GM23248 (cell line): ENCODE measurements at regions not wholly inside any gene's neighbourhood (a gene's known extent, or its start where the extent isn't known, plus 50 kb on each side); places are given as distances from the start of the nearest gene placed in this dataset.
A peak's percentile ranks its signal among the peaks of the same experiment; 100 is the strongest.

ENCODE experiments used
- DNase-seq: peaks from one replicate; pipeline ENCODE4 v3.0.0-alpha.2; 2015
- H2AFZ ChIP-seq: fragments of 200-600 bp; sonication (generic); 2 replicates; pipeline ENCODE4 v1.6.1; 2016; ENCODE audit warnings: antibody characterized with exemption
- H3F3A ChIP-seq: fragments of 200-600 bp; sonication (generic); 2 replicates; pipeline ENCODE4 v1.6.1; 2016; ENCODE audit warnings: mild to moderate bottlenecking, antibody characterized with exemption, mixed run types; ENCODE audit not compliant: insufficient read depth
- H3K27ac ChIP-seq: fragments of 200-600 bp; sonication (generic); 2 replicates; pipeline ENCODE4 v1.5.1; 2016; ENCODE audit warnings: mild to moderate bottlenecking
- H3K27me3 ChIP-seq: fragments of 200-600 bp; sonication (generic); replicated peaks from 2 replicates; pipeline ENCODE4 v1.6.1; 2016; ENCODE audit warnings: mild to moderate bottlenecking; ENCODE audit not compliant: insufficient read depth
- H3K36me3 ChIP-seq: fragments of 200-600 bp; sonication (generic); 2 replicates; pipeline ENCODE4 v1.6.1; 2016; ENCODE audit warnings: low read depth, mild to moderate bottlenecking
- H3K4me1 ChIP-seq: fragments of 200-600 bp; sonication (generic); 2 replicates; pipeline ENCODE4 v1.6.1; 2016; ENCODE audit warnings: mild to moderate bottlenecking; ENCODE audit not compliant: insufficient read depth
- H3K4me2 ChIP-seq: fragments of 200-600 bp; sonication (generic); one replicate; pipeline ENCODE4 v1.6.1; 2016; ENCODE audit warnings: mild to moderate bottlenecking; ENCODE audit not compliant: unreplicated experiment
- H3K4me3 ChIP-seq: fragments of 200-600 bp; sonication (generic); 2 replicates; pipeline ENCODE4 v1.5.1; 2016; ENCODE audit warnings: mild to moderate bottlenecking
- H3K79me2 ChIP-seq: fragments of 200-600 bp; sonication (generic); 2 replicates; pipeline ENCODE4 v1.6.1; 2016; ENCODE audit warnings: mild to moderate bottlenecking; ENCODE audit not compliant: insufficient read depth
- H3K9ac ChIP-seq: fragments of 200-600 bp; sonication (generic); 2 replicates; pipeline ENCODE4 v1.6.1; 2016; ENCODE audit warnings: mild to moderate bottlenecking
- H3K9me2 ChIP-seq: fragments of 200-600 bp; sonication (generic); 2 replicates; pipeline ENCODE4 v1.6.1; 2016; ENCODE audit warnings: mixed run types, mild to moderate bottlenecking, moderate library complexity; ENCODE audit not compliant: insufficient read depth
- H3K9me3 ChIP-seq: fragments of 200-600 bp; sonication (generic); one replicate; pipeline ENCODE4 v1.6.1; 2017; ENCODE audit warnings: low read depth
- H4K20me1 ChIP-seq: fragments of 200-600 bp; sonication (generic); 2 replicates; pipeline ENCODE4 v1.6.0; 2016; ENCODE audit not compliant: insufficient read depth
- EZH2 ChIP-seq: fragments of 200-600 bp; sonication (generic); IDR thresholded peaks from 2 replicates; pipeline ENCODE4 v1.6.1; 2018; ENCODE audit warnings: antibody characterized with exemption, mild to moderate bottlenecking; ENCODE audit not compliant: insufficient read depth, poor library complexity, severe bottlenecking
- EZH2phosphoT487 ChIP-seq: fragments of 200-600 bp; sonication (generic); IDR thresholded peaks from 2 replicates; pipeline ENCODE4 v1.6.1; 2018; ENCODE audit warnings: antibody characterized with exemption, moderate library complexity, mild to moderate bottlenecking, low read depth; ENCODE audit not compliant: insufficient read depth
- WGBS, 2 experiments: methylation state at CpG; one replicate each; pipeline ENCODE4 v1.1.6; 2015 to 2017; ENCODE audit warnings: low lambda C conversion rate in 2 of 2, low coverage in 1 of 2; ENCODE audit errors: missing lambda C conversion rate in 2 of 2; 5-methylcytosine and 5-hydroxymethylcytosine counted together
- in situ Hi-C: fragments of 300-500 bp; cut with MboI; formaldehyde crosslinking; loops from 2 replicates; pipeline ENCODE4 v1.15.0; 2020

DNA sequence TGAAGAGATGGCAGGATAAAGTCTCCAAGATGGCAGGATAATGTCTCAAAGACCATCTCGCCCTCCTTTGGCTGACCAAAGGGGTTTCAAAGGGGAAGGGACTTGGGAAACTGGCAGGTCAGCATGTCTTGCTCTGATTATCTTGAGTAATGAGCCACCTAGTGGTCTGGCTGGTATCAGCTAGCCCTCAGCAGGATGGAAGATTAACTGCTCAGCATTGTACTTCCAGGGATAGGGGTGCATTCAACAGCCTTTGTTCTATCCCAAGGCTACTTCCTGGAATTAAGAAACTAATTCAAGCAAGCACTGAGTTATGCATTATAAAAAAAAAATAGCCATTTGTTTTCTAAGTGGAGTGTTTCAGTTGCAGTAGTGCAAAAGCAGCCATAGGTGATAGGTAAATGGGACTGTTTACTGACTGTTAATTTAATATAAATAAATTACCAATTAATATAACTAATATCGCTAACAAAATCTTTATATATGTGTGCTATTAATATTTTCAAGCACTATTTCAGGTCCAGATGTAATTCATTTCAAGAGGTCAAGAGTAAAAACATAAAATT is 555.5 kb downstream of the CDH9 start:
- TF ChIP-seq EZH2phosphoT487 (no peak), EZH2 (no peak)
- in situ Hi-C loops, result no loop called here
- H3K27me3 ChIP-seq, result no peaks in the 10 kb centered on the region
- H3K9me3 ChIP-seq, result no peaks in the 10 kb centered on the region
- H3K4me2 ChIP-seq, result no peak overlapping the region
- no peaks in the 10 kb centered on the region for H3K36me3 ChIP-seq
- H3K9ac ChIP-seq, result no peak overlapping the region
- H3K27ac ChIP-seq, result no peak overlapping the region
- no peaks in the 10 kb centered on the region for H3F3A ChIP-seq
- no peak overlapping the region for H3K4me3 ChIP-seq
- no peak overlapping the region for H2AFZ ChIP-seq
- WGBS, 2 experiments, result 14 to 21% methylated on average over 2 of the region's 2 CpGs
- no peaks in the 10 kb centered on the region for H3K4me1 ChIP-seq
- H3K9me2 ChIP-seq, result no peaks in the 10 kb centered on the region
- no peaks in the 10 kb centered on the region for H4K20me1 ChIP-seq
- H3K79me2 ChIP-seq, result no peaks in the 10 kb centered on the region
- DNase-seq, result peak; percentile 30

DNA sequence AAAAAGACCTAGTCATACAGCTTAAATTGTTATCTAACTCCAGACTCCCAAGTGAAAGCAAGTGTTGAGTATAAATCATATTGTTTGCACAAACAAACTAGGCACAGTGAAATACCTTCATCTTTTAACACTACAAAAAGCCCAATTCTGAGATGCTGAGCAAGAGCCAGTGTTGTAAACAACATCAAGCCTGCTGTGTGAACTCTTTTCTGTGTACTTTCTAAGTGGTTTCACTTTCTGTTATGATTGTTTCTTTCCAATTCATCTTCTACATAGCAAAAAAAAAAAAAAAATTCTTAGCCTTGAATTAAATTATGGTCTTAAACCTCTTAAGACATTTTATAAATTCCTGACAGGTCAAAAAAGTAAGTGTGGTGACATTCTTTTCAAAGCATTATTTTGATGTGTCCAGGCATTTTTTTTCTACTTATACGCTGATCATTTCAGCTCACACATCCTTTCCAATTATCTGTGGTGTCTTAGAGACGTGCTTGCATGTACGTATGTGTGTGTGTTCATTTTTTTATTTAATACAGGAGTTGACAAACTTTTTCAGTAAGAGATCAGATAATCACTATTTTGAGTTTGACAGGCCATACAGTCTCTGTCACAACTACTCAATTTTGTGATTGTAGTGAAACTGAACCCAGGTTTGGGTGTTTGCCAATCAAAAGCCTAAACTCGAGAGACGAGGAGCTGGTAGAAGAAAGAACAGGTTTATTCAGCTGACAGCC is 556.1 kb downstream of the CDH9 start:
- TF ChIP-seq EZH2phosphoT487 (no peak), EZH2 (no peak)
- no peaks in the 10 kb centered on the region for H3K9me3 ChIP-seq
- no peak for DNase-seq
- no peak overlapping the region for H3K4me3 ChIP-seq
- no peak overlapping the region for H2AFZ ChIP-seq
- H3K27ac ChIP-seq, result no peak overlapping the region
- H3K79me2 ChIP-seq, result no peaks in the 10 kb centered on the region
- no peak overlapping the region for H3K4me2 ChIP-seq
- H3K36me3 ChIP-seq, result no peaks in the 10 kb centered on the region
- in situ Hi-C loops, result no loop called here
- WGBS, 2 experiments, result 19 to 27% methylated on average over 5 of the region's 5 CpGs
- no peaks in the 10 kb centered on the region for H4K20me1 ChIP-seq
- H3K9ac ChIP-seq, result no peak overlapping the region
- no peaks in the 10 kb centered on the region for H3K4me1 ChIP-seq
- no peaks in the 10 kb centered on the region for H3K27me3 ChIP-seq
- H3F3A ChIP-seq, result no peaks in the 10 kb centered on the region
- H3K9me2 ChIP-seq, result no peaks in the 10 kb centered on the region

DNA sequence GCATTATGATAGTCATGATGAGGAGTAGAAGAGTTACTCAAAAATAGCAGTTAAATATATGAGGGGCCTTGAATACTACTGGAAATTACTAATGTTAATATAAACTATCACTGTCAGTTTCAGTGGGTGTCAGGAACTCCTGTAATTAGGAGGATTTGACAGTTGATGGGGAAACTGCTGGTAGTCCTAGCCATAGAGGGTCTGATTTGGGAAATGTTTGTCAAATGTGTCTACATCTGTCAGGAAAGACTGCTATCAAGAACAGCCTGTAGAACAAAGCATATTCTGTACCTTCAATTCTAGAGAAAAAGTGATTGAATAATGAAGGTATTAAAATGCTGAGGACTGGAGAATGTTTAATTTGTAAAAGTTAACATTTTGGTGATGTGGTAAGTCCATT is 567.9 kb downstream of the CDH9 start:
- no peak overlapping the region for H2AFZ ChIP-seq
- in situ Hi-C loops, result no loop called here
- H3K27ac ChIP-seq, result no peak overlapping the region
- no peaks in the 10 kb centered on the region for H3K79me2 ChIP-seq
- H3K9me2 ChIP-seq, result no peaks in the 10 kb centered on the region
- no peak for DNase-seq
- H3K4me1 ChIP-seq, result no peaks in the 10 kb centered on the region
- no peak overlapping the region for H3K4me2 ChIP-seq
- TF ChIP-seq EZH2phosphoT487, result no peak
- no peak for TF ChIP-seq EZH2
- no peaks in the 10 kb centered on the region for H3F3A ChIP-seq
- H3K4me3 ChIP-seq, result no peak overlapping the region
- no peaks in the 10 kb centered on the region for H4K20me1 ChIP-seq
- no peak overlapping the region for H3K9ac ChIP-seq
- no peaks in the 10 kb centered on the region for H3K27me3 ChIP-seq
- H3K36me3 ChIP-seq, result no peaks in the 10 kb centered on the region
- no peaks in the 10 kb centered on the region for H3K9me3 ChIP-seq

DNA sequence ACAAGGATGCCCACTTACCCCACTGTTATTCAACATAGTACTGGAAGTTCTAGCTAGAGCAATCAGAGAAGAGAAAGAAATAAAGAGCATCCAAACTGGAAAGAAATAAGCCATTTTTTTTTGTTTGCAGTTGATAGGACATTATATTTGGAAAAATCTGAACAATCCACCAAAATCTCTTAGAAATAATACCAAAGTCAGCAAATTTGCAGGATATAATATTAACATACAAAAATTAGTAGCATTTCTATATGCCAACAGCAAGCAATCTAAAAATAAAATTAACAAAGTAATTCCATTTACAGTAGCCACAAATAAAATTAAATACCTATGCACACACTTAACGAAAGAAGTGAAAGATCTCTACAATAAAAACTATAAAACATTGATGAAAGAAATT is 599.3 kb downstream of the CDH9 start:
- no peaks in the 10 kb centered on the region for H4K20me1 ChIP-seq
- no peak overlapping the region for H3K4me2 ChIP-seq
- H3K4me1 ChIP-seq, result no peaks in the 10 kb centered on the region
- DNase-seq, result no peak
- WGBS, 2 experiments, result 25 to 30% methylated on average over 1 of the region's 1 CpG
- H3K79me2 ChIP-seq, result no peaks in the 10 kb centered on the region
- no peaks in the 10 kb centered on the region for H3K36me3 ChIP-seq
- in situ Hi-C loops, result no loop called here
- H2AFZ ChIP-seq, result no peak overlapping the region
- TF ChIP-seq EZH2, result no peak
- TF ChIP-seq EZH2phosphoT487, result no peak
- no peaks in the 10 kb centered on the region for H3K27me3 ChIP-seq
- no peaks in the 10 kb centered on the region for H3K9me3 ChIP-seq
- H3K9me2 ChIP-seq, result no peaks in the 10 kb centered on the region
- no peaks in the 10 kb centered on the region for H3F3A ChIP-seq
- H3K9ac ChIP-seq, result no peak overlapping the region
- no peak overlapping the region for H3K27ac ChIP-seq
- H3K4me3 ChIP-seq, result no peak overlapping the region
